Glutamatergic neuron (in vitro differentiated cells): ENCODE measurements at regions not wholly inside any gene's neighbourhood (a gene's known extent, or its start where the extent isn't known, plus 50 kb on each side); places are given as distances from the start of the nearest gene placed in this dataset.

Experiments
- DNase-seq: peaks from one replicate; pipeline ENCODE4 v3.0.0; 2022
- H3K27ac Mint-ChIP-seq: one replicate; pipeline ENCODE4 v1.8.0; 2020; ENCODE audit warnings: mild to moderate bottlenecking, mixed read lengths, inconsistent platforms; ENCODE audit not compliant: unreplicated experiment
- H3K27me3 Mint-ChIP-seq: one replicate; pipeline ENCODE4 v1.8.0; 2020; ENCODE audit warnings: mild to moderate bottlenecking, moderate library complexity, mixed read lengths, inconsistent platforms; ENCODE audit not compliant: unreplicated experiment
- H3K36me3 Mint-ChIP-seq: one replicate; pipeline ENCODE4 v1.8.0; 2020; ENCODE audit warnings: mild to moderate bottlenecking, mixed read lengths, inconsistent platforms; ENCODE audit not compliant: unreplicated experiment
- H3K4me1 Mint-ChIP-seq: one replicate; pipeline ENCODE4 v1.8.0; 2020; ENCODE audit warnings: mild to moderate bottlenecking, low read depth, mixed read lengths, inconsistent platforms; ENCODE audit not compliant: unreplicated experiment
- H3K4me3 Mint-ChIP-seq: one replicate; pipeline ENCODE4 v1.8.0; 2020; ENCODE audit warnings: mild to moderate bottlenecking, mixed read lengths, inconsistent platforms; ENCODE audit not compliant: unreplicated experiment
- H3K9me3 Mint-ChIP-seq: one replicate; pipeline ENCODE4 v1.8.0; 2020; ENCODE audit warnings: mild to moderate bottlenecking, moderate library complexity, mixed read lengths, inconsistent platforms; ENCODE audit not compliant: unreplicated experiment
- CTCF ChIP-seq: fragments of 200-600 bp; sonication (generic); IDR thresholded peaks from one replicate; pipeline ENCODE4 v1.5.0; 2021; ENCODE audit not compliant: partially characterized antibody, unreplicated experiment

DNA sequence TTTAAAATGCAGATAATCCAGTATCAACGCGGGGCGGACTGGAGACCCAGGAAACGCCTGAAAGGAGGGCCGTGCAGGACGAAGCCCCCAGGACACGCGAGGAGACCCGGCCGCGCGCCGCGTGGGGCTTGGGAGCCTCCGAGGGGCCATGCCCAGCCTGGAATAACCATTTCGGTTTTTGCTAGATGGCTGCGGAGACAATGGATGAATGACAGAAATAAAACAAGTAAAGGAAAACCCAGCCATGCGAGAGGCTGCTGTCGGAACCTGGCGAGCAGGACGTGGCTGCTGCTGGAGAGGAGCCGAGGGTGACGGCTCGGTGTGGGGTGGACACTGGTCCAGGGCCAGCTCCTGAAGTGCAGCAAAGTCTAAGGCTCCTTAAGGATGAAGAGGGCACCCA is 227.2 kb upstream of the ADARB2 start:
- Mint-ChIP-seq H3K4me3 (no peak overlapping the region), H3K27ac (no peak overlapping the region), H3K27me3 (no peaks in the 10 kb centered on the region), H3K36me3 (no peaks in the 10 kb centered on the region), H3K4me1 (no peaks in the 10 kb centered on the region), H3K9me3 (no peaks in the 10 kb centered on the region)
- no peak for DNase-seq
- no peak for TF ChIP-seq CTCF

GRCh38 chr10:1963341-1963740 is 226.0 kb upstream of the ADARB2 start:
- Mint-ChIP-seq H3K9me3 (no peaks in the 10 kb centered on the region), H3K27ac (no peak overlapping the region), H3K27me3 (no peaks in the 10 kb centered on the region), H3K4me1 (no peaks in the 10 kb centered on the region), H3K36me3 (no peaks in the 10 kb centered on the region), H3K4me3 (no peak overlapping the region)
- DNase-seq = no peak
- no peak for TF ChIP-seq CTCF

- Mint-ChIP-seq H3K4me3 (no peak overlapping the region), H3K9me3 (peaks cover 1% of the 10 kb centered on the region), H3K4me1 (no peaks in the 10 kb centered on the region), H3K27ac (no peak overlapping the region), H3K27me3 (no peaks in the 10 kb centered on the region), H3K36me3 (no peaks in the 10 kb centered on the region)
- no peak for TF ChIP-seq CTCF
- no peak for DNase-seq
These were observed 224.7 kb upstream of the ADARB2 start for GRCh38 chr10:1961989-1962388.

DNA sequence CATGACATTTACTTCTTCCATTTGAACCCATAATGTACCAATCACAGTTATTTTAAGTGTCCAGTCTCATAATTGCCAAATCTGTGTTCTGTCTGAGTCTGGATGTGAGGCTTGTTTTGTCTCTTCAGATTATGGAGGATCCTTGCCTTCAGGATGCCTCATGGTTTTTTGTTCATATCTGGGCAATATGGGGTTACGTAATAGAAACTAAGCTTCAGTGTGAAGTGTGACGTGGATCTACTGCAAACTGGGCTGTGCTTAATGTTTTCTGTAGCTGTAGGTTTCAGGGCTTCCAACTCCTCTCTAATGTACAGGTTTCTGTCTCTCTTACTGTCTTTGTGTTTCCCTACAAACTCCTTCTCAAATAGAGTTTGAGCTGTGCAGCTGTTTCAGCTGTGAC is 223.7 kb upstream of the ADARB2 start:
- Mint-ChIP-seq H3K36me3 (no peaks in the 10 kb centered on the region), H3K9me3 (peaks cover 1% of the 10 kb centered on the region), H3K27ac (no peak overlapping the region), H3K27me3 (no peaks in the 10 kb centered on the region), H3K4me1 (no peaks in the 10 kb centered on the region), H3K4me3 (no peak overlapping the region)
- no peak for DNase-seq
- TF ChIP-seq CTCF = no peak

DNA sequence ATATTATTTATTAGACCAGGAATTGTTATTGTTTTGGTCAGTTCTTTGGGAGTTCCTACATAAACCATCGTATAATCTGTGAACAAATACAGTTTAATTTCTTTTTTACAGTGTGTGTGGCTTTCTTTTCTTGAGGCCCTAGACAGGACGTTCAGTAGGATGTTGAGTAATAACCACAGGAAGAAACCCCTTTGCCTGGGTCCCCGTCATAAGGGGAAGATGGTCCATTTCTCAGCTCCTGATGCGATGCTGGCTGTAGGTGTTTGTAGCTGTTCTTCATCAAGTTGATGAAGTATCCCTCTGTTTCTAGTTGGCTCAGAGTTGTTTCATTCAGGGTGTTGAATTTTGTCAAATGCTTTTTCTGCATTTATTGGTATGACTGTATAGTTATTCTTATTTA is 219.7 kb upstream of the ADARB2 start:
- H3K4me1 Mint-ChIP-seq = no peaks in the 10 kb centered on the region
- no peak for DNase-seq
- no peaks in the 10 kb centered on the region for H3K36me3 Mint-ChIP-seq
- H3K4me3 Mint-ChIP-seq = no peak overlapping the region
- H3K9me3 Mint-ChIP-seq = peaks cover 1% of the 10 kb centered on the region
- no peak overlapping the region for H3K27ac Mint-ChIP-seq
- no peak for TF ChIP-seq CTCF
- peaks cover 3% of the 10 kb centered on the region for H3K27me3 Mint-ChIP-seq
